OCI-LY7 (cell line): ENCODE measurements at regions not wholly inside any gene's neighbourhood (a gene's known extent, or its start where the extent isn't known, plus 50 kb on each side); places are given as distances from the start of the nearest gene placed in this dataset.

ENCODE experiments used
- BruUV-seq: library from RNA; stranded (reverse); fragments of 400-500 nt; replicated peaks from 2 replicates; lab custom pipeline; 2021; lab: Mats Ljungman, UMichigan
- CTCF ChIA-PET: fragments of 300-600 bp; sonication (Branson Sonifier 250); formaldehyde crosslinking; loops from one replicate; lab custom pipeline; 2022; ENCODE audit warnings: antibody characterized with exemption; ENCODE audit not compliant: unreplicated experiment; lab: Charles Lee
- POLR2A ChIA-PET: fragments of 300-600 bp; sonication (Branson Sonifier 250); formaldehyde crosslinking; loops from one replicate; lab custom pipeline; 2022; ENCODE audit warnings: antibody characterized with exemption; lab: Charles Lee
- DNase-seq: peaks from one replicate; pipeline ENCODE4 v3.0.0-alpha.2; 2015; ENCODE audit warnings: low spot score
- H2AFZ ChIP-seq: fragments of 200-600 bp; sonication (generic), shearing (Covaris generic); 2 replicates; pipeline ENCODE4 v1.6.1; 2014; ENCODE audit warnings: mild to moderate bottlenecking, antibody characterized with exemption, low read length, moderate library complexity
- H3K27ac ChIP-seq: fragments of 200-600 bp; sonication (generic); 2 replicates; pipeline ENCODE4 v1.5.1; 2014; ENCODE audit warnings: mixed run types, low read depth, mild to moderate bottlenecking, moderate library complexity, low read length, inconsistent platforms; ENCODE audit not compliant: poor library complexity, severe bottlenecking
- H3K36me3 ChIP-seq: fragments of 200-600 bp; sonication (generic); 2 replicates; pipeline ENCODE4 v1.6.1; 2014; ENCODE audit warnings: mild to moderate bottlenecking, antibody characterized with exemption, low read length, moderate library complexity, mixed read lengths; ENCODE audit not compliant: insufficient read depth
- H3K4me1 ChIP-seq: fragments of 200-600 bp; sonication (generic); 2 replicates; pipeline ENCODE4 v1.5.1; 2014; ENCODE audit warnings: mild to moderate bottlenecking, low read length; ENCODE audit not compliant: insufficient read depth, poor library complexity, severe bottlenecking
- H3K4me2 ChIP-seq: fragments of 200-600 bp; sonication (generic); 2 replicates; pipeline ENCODE4 v1.6.1; 2014; ENCODE audit warnings: mild to moderate bottlenecking, low read length
- H3K4me3 ChIP-seq: fragments of 200-600 bp; sonication (generic); 2 replicates; pipeline ENCODE4 v1.5.1; 2014; ENCODE audit warnings: mild to moderate bottlenecking, low read depth, low read length; ENCODE audit not compliant: poor library complexity, severe bottlenecking
- H3K79me2 ChIP-seq: fragments of 200-600 bp; sonication (generic); 2 replicates; pipeline ENCODE4 v1.6.1; 2016; ENCODE audit warnings: low read depth, mild to moderate bottlenecking, low read length, moderate library complexity, mixed read lengths; ENCODE audit not compliant: insufficient read depth
- H3K9me2 ChIP-seq: fragments of 200-600 bp; sonication (generic); 2 replicates; pipeline ENCODE4 v1.6.1; 2016; ENCODE audit warnings: mild to moderate bottlenecking, low read length, mixed read lengths; ENCODE audit not compliant: insufficient read depth
- H3K9me3 ChIP-seq: fragments of 200-600 bp; sonication (generic); 2 replicates; pipeline ENCODE4 v1.6.1; 2014; ENCODE audit warnings: mild to moderate bottlenecking, mixed run types, low read length, mixed read lengths
- H4K20me1 ChIP-seq: fragments of 200-600 bp; sonication (generic); 2 replicates; pipeline ENCODE4 v1.6.1; 2014; ENCODE audit warnings: mild to moderate bottlenecking, antibody characterized with exemption, low read length, moderate library complexity, mixed read lengths; ENCODE audit not compliant: insufficient read depth
- CTCF ChIP-seq: fragments of 200-600 bp; sonication (generic); conservative IDR thresholded peaks from 2 replicates; pipeline ENCODE4 v1.5.1; 2014; ENCODE audit warnings: mild to moderate bottlenecking, antibody characterized with exemption, low read length, moderate library complexity, mixed read lengths
- EZH2phosphoT487 ChIP-seq: fragments of 200-600 bp; sonication (generic); IDR thresholded peaks from 2 replicates; pipeline ENCODE4 v1.6.1; 2018; ENCODE audit warnings: low read depth, borderline replicate concordance, mild to moderate bottlenecking, mixed run types, antibody characterized with exemption, low read length, moderate library complexity, mixed read lengths
- intact Hi-C: fragments of 100-400 bp; cut with micrococcal nuclease; formaldehyde crosslinking; loops from one replicate; pipeline ENCODE4 v1.10.0; 2022; ENCODE audit not compliant: unreplicated experiment

DNA sequence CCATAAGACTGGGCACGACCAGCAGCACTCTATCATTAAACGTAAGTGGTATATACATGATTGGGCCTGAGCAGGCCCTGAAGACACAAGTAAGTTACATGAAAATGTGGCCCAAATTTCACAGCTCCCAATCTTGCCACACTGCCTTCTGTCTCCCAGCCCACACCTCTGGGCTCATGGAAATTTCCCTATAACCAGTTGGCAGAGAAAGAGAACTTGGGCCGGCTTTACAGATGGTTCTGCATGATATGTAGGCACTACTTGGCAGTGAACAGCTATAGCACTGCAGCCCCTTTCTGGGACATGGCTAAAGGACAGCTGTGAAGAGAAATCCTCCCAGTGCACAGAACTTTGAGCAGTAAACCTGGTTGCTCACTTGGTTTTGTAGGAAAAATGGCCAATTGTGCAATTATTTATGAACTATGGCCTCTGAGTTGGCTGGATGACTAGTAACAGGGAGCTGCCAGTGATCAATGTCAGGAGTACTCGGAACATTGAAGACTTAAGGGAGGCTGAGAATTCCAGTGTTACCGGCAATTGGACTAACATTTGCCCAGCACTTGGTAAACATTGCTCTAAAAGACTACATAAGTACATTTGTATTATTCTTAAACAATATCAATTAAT, 1006.6 kb upstream of the LRRN3 start:
- no peak for TF ChIP-seq EZH2phosphoT487
- TF ChIP-seq CTCF = no peak
- CTCF ChIA-PET = no interaction called here
- no TSS peak for BruUV-seq

DNA sequence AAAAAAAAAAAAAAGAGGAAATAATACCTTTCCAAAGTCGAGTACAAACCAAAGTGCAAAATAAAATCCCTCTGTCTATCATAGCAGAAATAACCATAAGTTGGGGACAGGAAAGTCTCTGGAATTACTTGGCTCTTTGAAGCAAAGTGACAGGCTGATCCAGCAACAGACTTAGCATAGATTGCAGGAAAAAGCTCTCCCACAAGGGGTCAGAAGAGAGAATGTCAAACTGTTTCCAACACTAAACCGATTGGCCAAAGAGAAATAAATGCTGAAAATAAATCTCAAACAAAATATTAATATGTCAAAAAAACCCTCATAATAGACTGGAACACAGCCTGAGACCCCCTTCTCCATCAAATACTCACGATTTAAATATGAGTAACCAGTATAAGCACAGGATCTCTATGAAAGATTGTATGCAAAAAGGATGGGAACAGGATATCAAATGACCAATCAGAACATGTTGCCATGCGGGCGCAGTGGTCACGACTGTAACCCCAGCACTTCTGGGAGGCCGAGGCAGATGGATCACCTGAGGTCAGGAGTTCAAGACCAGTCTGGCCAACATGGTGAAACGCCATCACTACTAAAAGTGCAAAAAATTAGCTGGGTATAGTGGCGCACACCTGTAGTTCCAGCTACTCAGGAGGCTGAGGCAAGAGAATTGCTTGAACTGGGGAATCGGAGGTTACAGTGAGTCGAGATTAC, 1000.7 kb upstream of the LRRN3 start:
- Histone ChIP-seq H3K4me3 (no peak overlapping the region), H3K27ac (no peak overlapping the region), H3K79me2 (no peaks in the 10 kb centered on the region), H3K36me3 (no peaks in the 10 kb centered on the region), H4K20me1 (no peaks in the 10 kb centered on the region), H3K9me3 (no peaks in the 10 kb centered on the region), H3K9me2 (no peaks in the 10 kb centered on the region), H2AFZ (no peak overlapping the region), H3K4me1 (no peaks in the 10 kb centered on the region), H3K4me2 (no peak overlapping the region)
- TF ChIP-seq CTCF (peak; percentile 54; the same call in 1 of the 2 replicates), EZH2phosphoT487 (no peak)
- intact Hi-C loops = loop anchor here (5.0 kb wide), 1 partner anchor 352 kb away; no protein-coding TSS in a partner anchor
- ChIA-PET POLR2A (no interaction called here), CTCF (no interaction called here)
- no TSS peak for BruUV-seq
- peak; percentile 1 for DNase-seq

More for the DNA sequence above, 1006.6 kb upstream of the LRRN3 start:
- intact Hi-C loops = no loop called here
- Histone ChIP-seq H3K4me2 (no peak overlapping the region), H3K36me3 (no peaks in the 10 kb centered on the region), H3K79me2 (no peaks in the 10 kb centered on the region), H3K4me3 (no peak overlapping the region), H3K9me2 (no peaks in the 10 kb centered on the region), H4K20me1 (no peaks in the 10 kb centered on the region), H2AFZ (no peak overlapping the region), H3K9me3 (no peaks in the 10 kb centered on the region), H3K4me1 (no peaks in the 10 kb centered on the region), H3K27ac (no peak overlapping the region)
- no peak for DNase-seq
- POLR2A ChIA-PET = no interaction called here
